ENCODE measurements at regions not wholly inside any gene's neighbourhood (a gene's known extent, or its start where the extent isn't known, plus 50 kb on each side); places are given as distances from the start of the nearest gene placed in this dataset.

GRCh38 chr2:8099267-8099582, 582.6 kb upstream of the ID2 start:
- TF ChIP-seq POLR2A (IDR thresholded peaks at IDR 0.05): no peak
- TF ChIP-seq EP300 (IDR thresholded peaks at IDR 0.05): no peak
- no peak for TF ChIP-seq POLR2AphosphoS5 (IDR thresholded peaks at IDR 0.05)
- TF ChIP-seq, protein P1, sequence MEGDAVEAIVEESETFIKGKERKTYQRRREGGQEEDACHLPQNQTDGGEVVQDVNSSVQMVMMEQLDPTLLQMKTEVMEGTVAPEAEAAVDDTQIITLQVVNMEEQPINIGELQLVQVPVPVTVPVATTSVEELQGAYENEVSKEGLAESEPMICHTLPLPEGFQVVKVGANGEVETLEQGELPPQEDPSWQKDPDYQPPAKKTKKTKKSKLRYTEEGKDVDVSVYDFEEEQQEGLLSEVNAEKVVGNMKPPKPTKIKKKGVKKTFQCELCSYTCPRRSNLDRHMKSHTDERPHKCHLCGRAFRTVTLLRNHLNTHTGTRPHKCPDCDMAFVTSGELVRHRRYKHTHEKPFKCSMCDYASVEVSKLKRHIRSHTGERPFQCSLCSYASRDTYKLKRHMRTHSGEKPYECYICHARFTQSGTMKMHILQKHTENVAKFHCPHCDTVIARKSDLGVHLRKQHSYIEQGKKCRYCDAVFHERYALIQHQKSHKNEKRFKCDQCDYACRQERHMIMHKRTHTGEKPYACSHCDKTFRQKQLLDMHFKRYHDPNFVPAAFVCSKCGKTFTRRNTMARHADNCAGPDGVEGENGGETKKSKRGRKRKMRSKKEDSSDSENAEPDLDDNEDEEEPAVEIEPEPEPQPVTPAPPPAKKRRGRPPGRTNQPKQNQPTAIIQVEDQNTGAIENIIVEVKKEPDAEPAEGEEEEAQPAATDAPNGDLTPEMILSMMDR (IDR thresholded peaks at IDR 0.05): no peak
